MM.1S (cell line): ENCODE measurements at regions not wholly inside any gene's neighbourhood (a gene's known extent, or its start where the extent isn't known, plus 50 kb on each side); places are given as distances from the start of the nearest gene placed in this dataset.

Experiments
- DNase-seq: peaks from one replicate; pipeline ENCODE4 v3.0.0-alpha.2; 2015
- H2AFZ ChIP-seq: fragments of 300-600 bp; sonication (generic); 2 replicates; pipeline ENCODE4 v1.6.0; 2016; ENCODE audit warnings: antibody characterized with exemption, low read length
- H3F3A ChIP-seq: fragments of 300-600 bp; sonication (generic); 2 replicates; pipeline ENCODE4 v1.6.1; 2016; ENCODE audit warnings: mild to moderate bottlenecking, antibody characterized with exemption, low read length, moderate library complexity, mixed read lengths; ENCODE audit not compliant: insufficient read depth
- H3K27ac ChIP-seq: fragments of 300-600 bp; sonication (generic); 2 replicates; pipeline ENCODE4 v1.5.1; 2016; ENCODE audit warnings: mild to moderate bottlenecking, low read length
- H3K27me3 ChIP-seq: fragments of 300-600 bp; sonication (generic); replicated peaks from 2 replicates; pipeline ENCODE4 v1.6.0; 2016; ENCODE audit warnings: low read length; ENCODE audit not compliant: insufficient read depth
- H3K36me3 ChIP-seq: fragments of 300-600 bp; sonication (generic); replicated peaks from 2 replicates; pipeline ENCODE4 v1.6.1; 2016; ENCODE audit warnings: mild to moderate bottlenecking, low read length, mixed read lengths; ENCODE audit not compliant: insufficient read depth
- H3K4me1 ChIP-seq: fragments of 300-600 bp; sonication (generic); 2 replicates; pipeline ENCODE4 v1.6.1; 2016; ENCODE audit warnings: low read length, mixed read lengths
- H3K4me2 ChIP-seq: fragments of 300-600 bp; sonication (generic); 2 replicates; pipeline ENCODE4 v1.6.0; 2016; ENCODE audit warnings: low read depth, low read length
- H3K4me3 ChIP-seq: fragments of 300-600 bp; sonication (generic); 2 replicates; pipeline ENCODE4 v1.5.1; 2016; ENCODE audit warnings: low read length, mixed read lengths
- H3K79me2 ChIP-seq: fragments of 300-600 bp; sonication (generic); 2 replicates; pipeline ENCODE4 v1.6.1; 2016; ENCODE audit warnings: mixed run types, low read length, mixed read lengths
- H3K9ac ChIP-seq: fragments of 300-600 bp; sonication (generic); 2 replicates; pipeline ENCODE4 v1.6.1; 2016; ENCODE audit warnings: low read length, mixed read lengths
- H3K9me2 ChIP-seq: fragments of 300-600 bp; sonication (generic); replicated peaks from 2 replicates; pipeline ENCODE4 v1.6.1; 2016; ENCODE audit warnings: mild to moderate bottlenecking, low read length, mixed read lengths; ENCODE audit not compliant: insufficient read depth
- H3K9me3 ChIP-seq: fragments of 300-600 bp; sonication (generic); replicated peaks from 2 replicates; pipeline ENCODE4 v1.6.1; 2016; ENCODE audit warnings: mild to moderate bottlenecking, low read length, mixed read lengths; ENCODE audit not compliant: insufficient read depth
- H4K20me1 ChIP-seq: fragments of 300-600 bp; sonication (generic); 2 replicates; pipeline ENCODE4 v1.6.1; 2016; ENCODE audit warnings: mild to moderate bottlenecking, low read length, moderate library complexity, mixed read lengths; ENCODE audit not compliant: insufficient read depth
- EZH2 ChIP-seq: fragments of 300-600 bp; sonication (generic); optimal IDR thresholded peaks from 2 replicates; pipeline ENCODE3; 2017; ENCODE audit warnings: low read depth, mild to moderate bottlenecking, antibody characterized with exemption, low read length, mixed read lengths
- EZH2phosphoT487 ChIP-seq: fragments of 300-600 bp; sonication (generic); IDR thresholded peaks from 2 replicates; pipeline ENCODE4 v1.6.1; 2018; ENCODE audit warnings: antibody characterized with exemption, low read length
- TF ChIP-seq, protein P1 (sequence below): fragments of 300-600 bp; sonication (generic); IDR thresholded peaks from 2 replicates; pipeline ENCODE4 v1.5.1; 2016; ENCODE audit warnings: antibody characterized with exemption, low read length, mixed read lengths

DNA sequence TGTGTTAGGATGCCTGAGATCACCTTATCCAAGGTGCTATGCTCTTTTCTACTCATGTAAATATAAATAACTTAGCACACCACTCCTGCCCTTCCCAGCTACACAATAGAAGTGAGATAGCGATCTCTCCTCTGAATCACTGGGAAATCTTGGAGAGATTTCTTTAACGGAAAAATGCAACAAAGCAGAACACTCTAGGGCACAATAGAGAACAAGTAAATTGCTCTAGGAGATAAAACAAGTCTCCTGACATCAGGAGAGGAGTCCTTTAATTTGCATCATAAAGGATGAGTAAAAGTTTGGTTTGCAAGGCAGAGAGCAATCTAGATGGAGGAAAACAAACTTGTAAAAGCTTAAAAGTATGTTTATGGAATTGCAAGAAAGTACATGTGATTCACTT, 224.1 kb downstream of the PAX3 start:
- Histone ChIP-seq H3K4me1 (no peaks in the 10 kb centered on the region), H3K9me2 (no peaks in the 10 kb centered on the region), H3F3A (no peaks in the 10 kb centered on the region), H3K36me3 (no peaks in the 10 kb centered on the region), H3K4me2 (no peak overlapping the region), H2AFZ (no peak overlapping the region), H3K9me3 (no peaks in the 10 kb centered on the region), H3K79me2 (no peaks in the 10 kb centered on the region), H3K9ac (no peak overlapping the region), H3K27ac (no peak overlapping the region), H4K20me1 (no peaks in the 10 kb centered on the region), H3K4me3 (no peak overlapping the region), H3K27me3 (no peaks in the 10 kb centered on the region)
- DNase-seq, result no peak
- TF ChIP-seq, protein P1, sequence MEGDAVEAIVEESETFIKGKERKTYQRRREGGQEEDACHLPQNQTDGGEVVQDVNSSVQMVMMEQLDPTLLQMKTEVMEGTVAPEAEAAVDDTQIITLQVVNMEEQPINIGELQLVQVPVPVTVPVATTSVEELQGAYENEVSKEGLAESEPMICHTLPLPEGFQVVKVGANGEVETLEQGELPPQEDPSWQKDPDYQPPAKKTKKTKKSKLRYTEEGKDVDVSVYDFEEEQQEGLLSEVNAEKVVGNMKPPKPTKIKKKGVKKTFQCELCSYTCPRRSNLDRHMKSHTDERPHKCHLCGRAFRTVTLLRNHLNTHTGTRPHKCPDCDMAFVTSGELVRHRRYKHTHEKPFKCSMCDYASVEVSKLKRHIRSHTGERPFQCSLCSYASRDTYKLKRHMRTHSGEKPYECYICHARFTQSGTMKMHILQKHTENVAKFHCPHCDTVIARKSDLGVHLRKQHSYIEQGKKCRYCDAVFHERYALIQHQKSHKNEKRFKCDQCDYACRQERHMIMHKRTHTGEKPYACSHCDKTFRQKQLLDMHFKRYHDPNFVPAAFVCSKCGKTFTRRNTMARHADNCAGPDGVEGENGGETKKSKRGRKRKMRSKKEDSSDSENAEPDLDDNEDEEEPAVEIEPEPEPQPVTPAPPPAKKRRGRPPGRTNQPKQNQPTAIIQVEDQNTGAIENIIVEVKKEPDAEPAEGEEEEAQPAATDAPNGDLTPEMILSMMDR, result no peak
- no peak for TF ChIP-seq EZH2
- TF ChIP-seq EZH2phosphoT487, result no peak

GRCh38 chr2:222071911-222072310, 226.9 kb downstream of the PAX3 start:
- TF ChIP-seq EZH2, result no peak
- no peak for TF ChIP-seq EZH2phosphoT487
- TF ChIP-seq, protein P1, result no peak
- no peak overlapping the region for H2AFZ ChIP-seq
- DNase-seq, result no peak
- no peaks in the 10 kb centered on the region for H3K27me3 ChIP-seq
- H3K4me1 ChIP-seq, result no peaks in the 10 kb centered on the region
- H3K9me2 ChIP-seq, result no peaks in the 10 kb centered on the region
- no peaks in the 10 kb centered on the region for H3K79me2 ChIP-seq
- no peak overlapping the region for H3K27ac ChIP-seq
- H3F3A ChIP-seq, result no peaks in the 10 kb centered on the region
- no peak overlapping the region for H3K9ac ChIP-seq
- no peaks in the 10 kb centered on the region for H3K9me3 ChIP-seq
- no peak overlapping the region for H3K4me3 ChIP-seq
- H4K20me1 ChIP-seq, result no peaks in the 10 kb centered on the region
- no peaks in the 10 kb centered on the region for H3K36me3 ChIP-seq
- H3K4me2 ChIP-seq, result no peak overlapping the region

DNA sequence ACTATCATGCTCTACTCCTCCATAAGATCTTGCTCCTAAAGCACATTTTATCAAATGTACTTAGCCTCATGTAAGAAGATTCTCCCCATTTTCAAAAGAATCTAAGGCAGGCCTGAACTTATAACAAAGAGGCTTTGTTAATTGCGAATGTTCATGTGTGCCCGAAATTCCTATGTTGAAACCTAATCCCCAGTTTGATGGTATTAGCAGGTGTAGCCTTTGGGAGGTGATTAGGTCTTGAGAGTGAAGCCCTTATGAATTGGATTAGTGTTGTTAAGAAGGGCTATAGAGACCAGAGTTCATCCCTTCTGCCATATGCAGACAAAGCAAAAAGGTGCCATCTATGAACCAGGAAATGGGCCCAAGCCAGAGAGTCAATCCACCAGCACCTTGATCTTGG, 234.5 kb downstream of the PAX3 start:
- no peak overlapping the region for H3K4me2 ChIP-seq
- H3K27me3 ChIP-seq, result no peaks in the 10 kb centered on the region
- TF ChIP-seq EZH2 (no peak), EZH2phosphoT487 (no peak)
- TF ChIP-seq, protein P1, result no peak
- H2AFZ ChIP-seq, result no peak overlapping the region
- no peak overlapping the region for H3K4me3 ChIP-seq
- no peaks in the 10 kb centered on the region for H3K9me2 ChIP-seq
- no peaks in the 10 kb centered on the region for H3F3A ChIP-seq
- H3K9me3 ChIP-seq, result no peaks in the 10 kb centered on the region
- H3K4me1 ChIP-seq, result no peaks in the 10 kb centered on the region
- no peak overlapping the region for H3K27ac ChIP-seq
- H3K9ac ChIP-seq, result no peak overlapping the region
- H3K79me2 ChIP-seq, result no peaks in the 10 kb centered on the region
- H3K36me3 ChIP-seq, result no peaks in the 10 kb centered on the region
- DNase-seq, result no peak
- no peaks in the 10 kb centered on the region for H4K20me1 ChIP-seq
